GM19025 (cell line): ENCODE measurements at regions not wholly inside any gene's neighbourhood (a gene's known extent, or its start where the extent isn't known, plus 50 kb on each side); places are given as distances from the start of the nearest gene placed in this dataset.

ENCODE experiments used
- ATAC-seq: cut with Tn5 transposase; IDR thresholded peaks from one replicate; pipeline ENCODE4 v1.9.1; 2021; ENCODE audit warnings: mild to moderate bottlenecking, low read depth, moderate library complexity; ENCODE audit not compliant: unreplicated experiment

DNA sequence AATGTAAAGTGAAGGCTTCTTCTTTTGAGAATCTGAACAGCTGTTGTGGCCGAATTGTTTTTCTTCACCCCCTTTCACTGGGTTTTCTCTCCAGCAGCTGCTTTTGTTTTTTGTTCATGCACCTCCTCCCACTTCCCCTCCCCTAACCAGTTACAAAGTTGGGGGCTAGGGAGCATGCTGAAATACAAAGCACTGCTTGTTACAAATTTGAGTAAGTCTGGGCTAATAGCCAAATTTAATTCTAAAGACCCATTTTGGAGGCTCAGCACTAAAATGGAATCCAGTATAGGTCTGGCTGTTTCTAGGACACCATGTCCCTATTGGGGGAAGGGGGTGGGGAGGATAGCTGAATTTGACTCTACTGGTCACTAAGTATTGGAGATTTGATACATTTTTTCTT, 89.2 kb upstream of the GPM6B start:
- ATAC-seq = no peak

DNA sequence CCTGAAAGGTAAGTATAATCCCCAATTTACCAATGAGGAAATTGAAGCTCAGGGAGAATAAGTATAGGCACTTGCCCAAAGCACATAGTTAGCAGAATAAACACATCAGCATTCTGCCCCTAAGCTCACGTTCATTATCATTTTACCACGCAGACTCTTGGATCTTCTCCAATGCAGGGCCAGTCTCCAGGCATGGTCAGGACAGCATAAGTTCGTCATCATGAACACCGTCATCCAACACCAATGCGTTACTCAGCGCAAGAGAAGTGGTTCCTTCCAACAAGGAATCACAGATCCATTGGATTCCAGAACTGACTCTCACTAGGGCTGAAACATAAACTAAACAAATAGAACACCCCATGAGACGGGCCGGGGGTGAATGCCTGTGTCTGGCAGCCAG, 86.5 kb upstream of the GPM6B start:
- ATAC-seq = no peak

DNA sequence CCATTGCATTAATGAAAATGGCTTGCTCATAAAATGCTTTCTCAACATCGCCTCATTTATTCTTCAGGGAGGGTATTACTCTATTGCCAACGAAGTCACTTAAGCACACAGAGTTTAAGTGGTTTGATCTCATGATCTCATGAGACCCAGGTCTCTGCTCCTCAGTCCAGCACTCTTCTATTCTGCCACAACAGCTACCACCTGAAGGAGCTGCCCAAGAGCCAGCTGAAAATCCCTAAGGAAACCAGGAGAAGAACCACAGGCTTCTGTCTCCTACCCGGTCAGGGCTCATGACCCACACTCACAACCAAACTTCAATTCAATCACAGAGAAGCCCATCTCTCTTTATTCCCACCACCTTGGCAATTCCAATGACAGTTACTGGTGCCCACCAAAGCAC, 85.5 kb upstream of the GPM6B start:
- no peak for ATAC-seq

DNA sequence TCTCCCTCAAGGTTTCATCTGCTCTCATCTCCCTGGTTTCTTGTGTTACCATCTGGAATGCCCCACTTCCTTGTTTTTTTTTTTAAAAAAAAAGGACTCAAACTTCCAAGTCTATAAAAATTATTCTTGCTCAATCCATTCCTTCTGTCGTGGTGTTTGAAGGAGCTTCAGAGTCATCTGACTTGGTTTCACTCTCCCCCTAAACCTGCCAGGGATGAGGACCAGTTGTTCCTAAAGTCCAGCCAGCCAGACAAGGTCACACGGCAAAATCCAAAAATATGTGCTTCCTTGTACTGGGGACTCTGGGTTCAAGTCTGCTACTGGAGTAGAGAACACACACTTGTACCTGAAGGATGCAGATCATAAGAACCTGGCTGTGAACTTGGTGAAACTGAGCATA, 84.5 kb upstream of the GPM6B start:
- ATAC-seq = no peak

DNA sequence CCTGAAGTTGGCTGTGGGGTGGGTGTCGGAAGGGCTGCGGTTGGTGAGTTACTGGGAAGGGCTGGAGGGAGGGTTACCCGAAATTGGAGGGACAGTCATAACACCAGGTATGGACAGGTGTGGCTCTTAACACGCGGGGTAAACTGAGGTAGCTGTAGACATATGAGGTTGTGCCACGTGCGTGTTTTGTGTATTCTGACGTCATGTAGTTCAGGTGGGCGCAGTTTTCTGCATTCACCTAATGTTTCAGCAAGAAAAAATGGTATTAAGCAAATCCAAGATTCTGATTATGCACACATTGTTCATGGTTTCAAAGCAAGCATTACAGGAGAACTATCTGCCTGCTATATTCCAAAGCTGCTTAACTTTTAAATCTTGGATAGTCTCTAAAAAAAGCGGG, 83.5 kb upstream of the GPM6B start:
- no peak for ATAC-seq

DNA sequence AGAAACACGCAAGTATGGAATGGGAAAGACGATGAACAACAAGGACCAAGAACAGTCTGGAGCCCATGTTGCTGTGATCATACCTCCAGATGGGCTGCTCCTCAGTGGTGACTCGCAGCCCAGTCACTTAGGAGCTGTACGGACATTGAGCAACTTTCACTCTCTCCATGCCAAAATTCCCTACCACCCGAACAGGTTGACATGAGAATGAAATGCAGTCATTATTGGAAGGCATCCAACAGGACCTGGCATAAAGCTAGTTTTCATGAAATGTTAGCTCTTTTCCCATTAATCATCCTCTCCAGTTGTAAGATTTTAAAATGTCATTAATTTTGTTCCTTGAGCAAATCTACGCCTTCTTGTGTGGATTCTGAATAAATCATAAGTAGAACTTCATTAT, 82.7 kb upstream of the GPM6B start:
- ATAC-seq = no peak

DNA sequence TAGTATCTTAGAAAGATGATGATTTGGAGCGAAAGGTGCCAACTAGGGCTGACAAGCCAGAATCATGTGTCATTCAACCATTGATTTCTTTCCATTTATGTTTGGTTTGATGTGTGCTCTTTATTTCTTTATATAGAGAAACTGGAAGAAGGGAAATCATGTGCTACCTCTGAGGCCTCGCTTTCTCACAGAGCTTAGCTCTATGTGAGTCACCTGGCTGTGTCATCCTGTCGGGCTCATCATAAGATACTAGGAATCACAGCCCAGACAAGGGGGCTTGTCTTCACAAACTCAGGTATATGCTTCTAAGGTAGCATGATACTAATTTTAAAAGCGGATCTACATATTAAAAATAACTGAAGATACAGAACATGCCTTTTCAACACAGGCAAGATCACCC, 81.7 kb upstream of the GPM6B start:
- no peak for ATAC-seq

DNA sequence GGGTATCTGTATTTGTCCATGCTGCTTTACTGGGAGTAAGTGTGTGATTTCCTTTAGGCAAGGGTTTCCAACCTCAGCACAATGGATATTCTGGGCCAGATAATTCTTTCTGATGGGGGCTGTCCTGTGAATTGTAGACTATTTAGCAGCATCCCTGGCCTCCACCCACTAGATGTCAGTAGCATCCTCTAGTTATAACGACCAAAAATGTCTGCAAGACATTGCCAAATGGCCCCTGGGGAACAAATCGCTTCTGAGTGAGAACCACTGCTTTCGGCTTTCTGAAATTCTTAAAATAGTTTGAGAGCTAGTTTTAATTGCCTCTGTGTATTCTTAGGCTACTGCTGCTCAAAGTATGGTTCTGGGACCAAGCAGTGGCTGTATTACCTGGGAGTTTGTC, 81.2 kb upstream of the GPM6B start:
- ATAC-seq = peak; percentile 60

DNA sequence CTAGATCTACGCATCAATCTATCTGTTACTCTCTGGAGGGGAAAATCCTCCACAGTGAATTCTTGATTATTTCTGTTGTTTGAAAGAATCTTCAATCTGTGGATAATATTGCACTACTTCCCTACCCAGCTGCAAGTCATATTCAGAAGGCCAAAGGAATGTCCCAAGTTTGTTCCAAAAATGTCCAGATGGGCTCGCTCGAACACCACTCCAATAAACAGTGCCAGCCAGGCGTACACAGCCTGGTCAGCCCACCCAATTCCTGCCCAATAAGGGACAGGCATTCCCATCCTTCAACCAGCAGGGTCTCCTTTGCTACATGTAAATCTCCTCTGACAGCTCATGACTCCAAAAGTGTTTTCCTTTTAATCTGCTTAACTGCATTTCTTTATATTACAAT, 80.7 kb upstream of the GPM6B start:
- ATAC-seq = no peak

DNA sequence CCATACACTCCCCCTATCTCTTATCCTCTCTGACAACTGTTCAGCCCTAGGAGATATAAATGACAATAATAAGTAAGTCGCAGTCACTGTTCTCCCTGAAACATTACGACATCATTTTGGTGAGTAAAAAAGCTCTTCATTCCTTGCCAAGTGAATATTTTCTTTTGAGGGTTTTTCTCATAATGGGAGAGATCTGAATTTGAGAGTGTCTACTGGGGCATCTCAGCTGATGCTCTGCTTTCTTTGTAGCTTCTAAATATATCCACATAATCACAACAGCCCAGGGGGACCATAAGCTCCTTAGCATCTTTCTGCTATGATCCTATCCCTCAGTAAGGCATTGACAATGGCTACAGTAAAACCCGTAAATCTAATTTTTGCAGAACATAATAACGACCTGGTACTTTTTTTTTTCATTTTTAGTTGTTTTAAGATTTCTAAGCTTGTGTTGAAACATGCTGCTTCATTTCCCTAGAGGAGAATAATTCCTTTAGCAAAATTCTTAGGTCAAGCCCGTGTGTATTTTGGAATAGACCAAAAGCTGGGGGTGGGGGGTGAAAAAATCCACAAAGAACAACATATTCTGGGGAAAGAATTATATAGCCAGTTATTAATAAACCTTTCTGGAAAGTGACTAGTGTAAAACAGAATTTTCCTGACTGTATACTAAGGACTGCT, 78.1 kb upstream of the GPM6B start:
- no peak for ATAC-seq

DNA sequence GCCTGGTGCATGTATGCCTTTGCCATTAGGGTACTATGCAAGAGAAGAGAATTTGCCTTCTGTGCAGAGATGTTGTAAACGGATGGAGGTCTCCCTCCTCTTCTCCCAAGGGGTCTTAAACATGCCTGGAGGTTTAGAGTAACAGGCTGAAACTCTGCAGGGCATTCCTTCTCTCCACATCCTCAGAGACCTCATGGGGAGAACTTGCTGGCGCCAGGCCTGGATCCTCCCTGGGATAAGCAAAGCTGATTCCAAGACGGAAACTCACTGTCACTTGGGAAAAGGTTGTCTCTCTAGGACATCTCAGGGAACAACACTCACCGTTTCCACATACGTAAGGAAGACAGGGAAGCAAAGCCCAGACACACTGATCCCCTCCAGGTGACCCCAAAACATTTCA, 76.9 kb upstream of the GPM6B start:
- no peak for ATAC-seq

DNA sequence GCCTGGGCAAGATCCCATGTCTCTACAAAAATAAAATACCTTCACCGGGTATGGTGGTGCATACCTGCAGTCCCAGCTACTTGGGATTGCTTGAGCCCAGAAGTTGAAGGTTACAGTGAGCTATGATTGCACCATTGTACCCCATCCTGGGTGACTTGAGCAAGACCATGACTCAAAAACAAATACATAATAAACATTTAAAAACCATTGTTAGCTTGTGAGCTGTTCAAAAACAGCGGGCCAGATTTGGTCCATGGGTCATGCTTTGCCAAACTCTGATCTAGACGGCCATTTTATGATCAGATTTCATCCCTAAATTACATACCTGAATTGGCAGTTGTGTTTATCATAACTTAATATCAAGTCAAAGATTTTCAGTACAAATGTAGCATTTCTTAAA, 76.0 kb upstream of the GPM6B start:
- ATAC-seq = no peak

DNA sequence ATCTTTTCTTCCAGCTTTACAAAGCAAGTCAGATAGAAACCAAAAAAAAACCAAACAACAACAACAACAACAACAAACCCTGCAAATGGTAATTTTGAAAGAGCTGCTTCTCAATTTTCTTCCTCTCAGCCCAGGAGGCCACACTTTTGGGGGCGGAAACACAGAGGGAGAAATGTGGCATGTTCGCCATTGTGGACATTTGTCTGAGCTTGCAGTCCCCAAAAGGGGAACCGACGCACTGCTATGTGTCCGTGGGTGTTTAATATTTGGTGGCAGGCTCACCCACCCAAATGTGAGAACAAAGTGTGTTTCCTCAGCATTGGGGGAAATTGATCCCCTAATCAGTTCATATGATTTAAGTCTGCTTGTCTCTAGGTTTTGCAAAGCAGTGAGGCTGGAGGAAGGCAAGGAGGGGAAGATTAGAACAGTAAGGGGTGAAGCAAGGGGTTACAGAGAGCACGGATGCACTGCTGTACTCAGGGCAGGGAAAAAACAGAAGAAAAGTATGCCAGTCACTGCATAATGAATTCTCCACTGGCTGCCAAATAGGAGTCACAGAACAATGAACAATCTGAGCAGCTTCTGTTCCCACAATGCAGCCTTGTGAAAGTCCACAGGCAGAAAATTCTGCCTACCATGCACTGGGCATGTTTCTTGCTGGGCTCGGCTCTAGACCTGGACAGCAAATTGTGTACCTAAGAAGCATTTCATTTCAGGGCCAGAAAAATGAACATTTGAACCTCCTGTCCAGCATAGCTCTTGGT, 74.7 kb upstream of the GPM6B start:
- no peak for ATAC-seq

DNA sequence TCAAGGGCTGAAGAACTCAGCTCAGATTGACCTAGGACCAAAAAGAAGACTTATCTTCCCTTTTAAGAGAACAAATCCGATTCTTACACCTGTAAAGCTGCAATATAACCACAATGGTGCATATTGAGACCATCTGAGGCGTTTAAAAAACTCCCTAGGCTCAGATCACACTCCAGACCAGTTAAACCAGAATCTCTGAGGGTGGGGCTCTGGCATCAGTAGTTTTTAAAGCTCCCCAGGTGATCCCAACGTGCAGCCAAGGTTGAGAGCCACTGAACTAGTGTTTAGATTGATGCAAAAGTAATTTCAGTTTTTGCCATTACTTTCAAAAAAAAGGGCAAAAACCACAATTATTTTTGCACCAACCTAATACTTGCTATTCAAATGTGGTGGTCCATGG, 73.9 kb upstream of the GPM6B start:
- no peak for ATAC-seq

DNA sequence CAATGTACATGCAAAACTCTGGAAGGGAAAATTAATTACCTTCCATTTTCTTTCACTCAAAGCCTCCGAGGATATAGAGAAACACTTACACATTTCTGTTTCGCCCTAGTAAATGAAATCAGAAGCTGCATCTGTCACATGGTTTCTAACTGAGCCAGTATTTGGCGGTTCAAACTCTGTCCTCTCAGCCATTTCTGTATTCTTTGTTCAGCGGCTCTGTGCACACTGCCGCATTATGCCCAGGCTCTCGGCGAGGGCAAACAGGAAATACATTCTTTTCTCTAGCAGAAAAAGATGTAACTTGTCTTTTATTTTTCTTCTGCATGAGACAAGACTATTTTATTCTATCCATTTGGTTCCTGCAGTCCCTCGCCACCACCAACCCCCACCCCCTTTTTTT, 71.4 kb upstream of the GPM6B start:
- ATAC-seq = no peak

DNA sequence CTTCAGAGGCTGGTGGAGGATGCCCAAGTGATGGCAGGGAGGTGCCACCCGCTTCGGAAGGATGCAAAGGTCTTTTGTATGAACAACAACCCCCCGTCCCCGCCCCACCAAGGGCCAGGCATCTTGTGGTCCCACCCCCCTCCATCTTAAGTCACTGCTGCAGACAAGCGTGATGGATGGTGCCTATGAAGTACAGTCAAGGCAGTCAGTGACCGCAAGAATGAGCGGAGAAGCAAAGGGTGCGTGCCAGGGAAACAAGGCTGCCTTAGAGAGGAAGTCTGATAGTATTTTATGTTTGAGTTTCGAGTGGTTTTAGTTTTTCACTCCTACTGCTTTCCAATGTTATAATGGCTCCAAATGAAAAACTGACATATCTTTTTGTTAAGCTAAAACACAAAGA, 68.7 kb upstream of the GPM6B start:
- ATAC-seq = no peak

DNA sequence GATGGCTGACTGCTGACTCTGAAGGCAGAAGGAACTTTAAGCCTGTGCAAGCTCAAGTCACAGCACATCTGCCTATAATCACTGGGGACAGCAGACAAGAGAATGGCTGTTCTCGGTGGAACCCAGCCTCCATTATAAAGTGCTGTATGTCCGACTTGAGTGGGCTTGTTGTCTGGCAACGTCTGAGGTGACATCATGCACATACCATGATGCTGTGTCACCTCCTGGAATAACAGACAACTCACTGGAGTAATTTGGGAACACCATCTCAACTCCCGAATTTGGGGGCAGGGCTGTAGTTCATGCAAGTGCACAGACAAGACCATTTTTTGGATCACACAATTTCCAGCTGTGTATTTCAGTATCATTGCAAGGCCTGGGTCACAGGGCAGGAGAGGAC, 59.8 kb upstream of the GPM6B start:
- no peak for ATAC-seq

DNA sequence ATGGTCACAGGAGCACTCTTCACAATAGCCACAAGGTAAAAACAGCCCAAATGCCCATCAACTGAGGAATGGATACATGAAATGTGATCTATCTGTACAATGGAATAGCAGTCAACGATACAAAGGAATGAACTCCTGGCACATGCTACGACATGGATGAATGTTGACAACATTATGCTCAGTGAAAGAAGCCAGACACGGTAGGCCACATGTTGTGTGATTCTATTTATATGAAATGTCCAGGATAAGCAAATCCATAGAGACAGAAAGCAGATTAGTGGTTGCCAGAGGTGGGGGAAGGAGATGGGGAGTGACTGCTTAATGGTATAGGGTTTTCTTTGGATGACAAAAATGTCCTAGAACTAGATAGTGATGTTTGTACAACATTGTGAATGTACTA, 58.7 kb upstream of the GPM6B start:
- ATAC-seq = no peak

DNA sequence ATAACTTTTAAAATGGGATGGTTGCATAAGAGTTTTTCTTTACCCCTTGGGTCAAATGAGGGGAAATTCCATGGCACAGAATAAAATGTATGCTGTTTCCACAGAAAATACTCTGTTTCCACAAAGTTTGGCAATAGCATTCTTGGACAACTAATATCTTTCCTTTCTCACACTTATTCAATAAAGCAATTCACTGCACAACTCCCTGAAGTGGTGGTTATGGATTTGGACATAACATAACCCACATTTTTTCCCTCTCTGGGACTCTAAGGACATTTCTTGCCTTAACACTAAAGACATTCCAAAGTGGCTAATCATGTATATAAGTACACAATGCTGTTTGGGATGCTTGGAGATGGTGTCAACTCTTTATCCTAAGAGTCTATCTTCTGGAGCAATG, 51.7 kb upstream of the GPM6B start:
- ATAC-seq = no peak
